ENCODE measurements at regions not wholly inside any gene's neighbourhood (a gene's known extent, or its start where the extent isn't known, plus 50 kb on each side); places are given as distances from the start of the nearest gene placed in this dataset.

DNA sequence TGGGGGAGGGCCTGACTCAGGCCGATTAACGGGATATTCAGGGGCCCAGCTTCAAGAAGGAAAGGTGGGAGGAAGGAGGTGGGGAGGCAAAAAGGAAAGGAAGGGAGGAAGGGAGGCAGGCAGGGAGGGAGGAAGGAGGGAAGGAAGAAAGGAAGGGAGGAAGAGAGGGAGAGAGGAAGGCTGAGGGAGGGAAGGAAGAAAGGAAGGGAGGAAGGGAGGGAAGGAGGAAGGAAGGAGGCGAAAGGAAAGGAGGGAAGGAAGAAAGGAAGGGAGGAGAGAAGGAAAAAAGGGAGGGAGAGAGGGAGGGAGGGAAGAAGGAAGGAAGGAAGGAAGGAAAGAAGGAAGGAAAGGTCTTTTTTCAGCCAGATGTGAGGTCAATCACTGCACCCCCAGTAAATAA is 85.3 kb downstream of the C1QL2 start:
- no peaks in the 10 kb centered on the region for H3K36me3 Mint-ChIP-seq (ENCODE audit: low read depth)
- no peaks in the 10 kb centered on the region; the same call in 1 of the 3 replicates for H3K9me3 Mint-ChIP-seq
- Histone ChIP-seq H3K4me3 (no peak overlapping the region), H3F3A (replicated peaks; ENCODE audit: low read depth) (no peaks in the 10 kb centered on the region), H3K27me3 (ENCODE audit: insufficient read depth) (no peaks in the 10 kb centered on the region), H4K20me1 (replicated peaks; ENCODE audit: insufficient read depth) (no peaks in the 10 kb centered on the region), H3K79me2 (replicated peaks; ENCODE audit: insufficient read depth) (no peaks in the 10 kb centered on the region), H3K4me1 (ENCODE audit: insufficient read depth) (peaks cover 17% of the 10 kb centered on the region), H2AFZ (no peak overlapping the region), H3K27ac (ENCODE audit: low read depth) (no peak overlapping the region), H3K9me2 (ENCODE audit: insufficient read depth) (no peaks in the 10 kb centered on the region), H3K36me3 (ENCODE audit: insufficient read depth) (no peaks in the 10 kb centered on the region), H3K4me2 (no peak overlapping the region)
- TF ChIP-seq EZH2 (IDR thresholded peaks at IDR 0.05; ENCODE audit: low read depth, unreplicated experiment) (no peak), EZH2phosphoT487 (IDR thresholded peaks at IDR 0.05; ENCODE audit: unreplicated experiment) (no peak), POLR2AphosphoS5 (IDR thresholded peaks at IDR 0.05; ENCODE audit: low read depth) (no peak), CREB1 (CRISPR knock-in tag; IDR thresholded peaks at IDR 0.05; ENCODE audit: low read depth) (no peak), STAT1 (IDR thresholded peaks at IDR 0.05; ENCODE audit: unreplicated experiment) (no peak), NANOG (IDR thresholded peaks at IDR 0.05; ENCODE audit: borderline replicate concordance) (no peak), JUNB (IDR thresholded peaks at IDR 0.05; ENCODE audit: unreplicated experiment) (no peak), ZNF331 (CRISPR knock-in tag; IDR thresholded peaks at IDR 0.05; ENCODE audit: low read depth) (no peak)
- TF ChIP-seq, protein P1, sequence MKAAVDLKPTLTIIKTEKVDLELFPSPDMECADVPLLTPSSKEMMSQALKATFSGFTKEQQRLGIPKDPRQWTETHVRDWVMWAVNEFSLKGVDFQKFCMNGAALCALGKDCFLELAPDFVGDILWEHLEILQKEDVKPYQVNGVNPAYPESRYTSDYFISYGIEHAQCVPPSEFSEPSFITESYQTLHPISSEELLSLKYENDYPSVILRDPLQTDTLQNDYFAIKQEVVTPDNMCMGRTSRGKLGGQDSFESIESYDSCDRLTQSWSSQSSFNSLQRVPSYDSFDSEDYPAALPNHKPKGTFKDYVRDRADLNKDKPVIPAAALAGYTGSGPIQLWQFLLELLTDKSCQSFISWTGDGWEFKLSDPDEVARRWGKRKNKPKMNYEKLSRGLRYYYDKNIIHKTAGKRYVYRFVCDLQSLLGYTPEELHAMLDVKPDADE (IDR thresholded peaks at IDR 0.05), result no peak
- TF ChIP-seq, protein P2, sequence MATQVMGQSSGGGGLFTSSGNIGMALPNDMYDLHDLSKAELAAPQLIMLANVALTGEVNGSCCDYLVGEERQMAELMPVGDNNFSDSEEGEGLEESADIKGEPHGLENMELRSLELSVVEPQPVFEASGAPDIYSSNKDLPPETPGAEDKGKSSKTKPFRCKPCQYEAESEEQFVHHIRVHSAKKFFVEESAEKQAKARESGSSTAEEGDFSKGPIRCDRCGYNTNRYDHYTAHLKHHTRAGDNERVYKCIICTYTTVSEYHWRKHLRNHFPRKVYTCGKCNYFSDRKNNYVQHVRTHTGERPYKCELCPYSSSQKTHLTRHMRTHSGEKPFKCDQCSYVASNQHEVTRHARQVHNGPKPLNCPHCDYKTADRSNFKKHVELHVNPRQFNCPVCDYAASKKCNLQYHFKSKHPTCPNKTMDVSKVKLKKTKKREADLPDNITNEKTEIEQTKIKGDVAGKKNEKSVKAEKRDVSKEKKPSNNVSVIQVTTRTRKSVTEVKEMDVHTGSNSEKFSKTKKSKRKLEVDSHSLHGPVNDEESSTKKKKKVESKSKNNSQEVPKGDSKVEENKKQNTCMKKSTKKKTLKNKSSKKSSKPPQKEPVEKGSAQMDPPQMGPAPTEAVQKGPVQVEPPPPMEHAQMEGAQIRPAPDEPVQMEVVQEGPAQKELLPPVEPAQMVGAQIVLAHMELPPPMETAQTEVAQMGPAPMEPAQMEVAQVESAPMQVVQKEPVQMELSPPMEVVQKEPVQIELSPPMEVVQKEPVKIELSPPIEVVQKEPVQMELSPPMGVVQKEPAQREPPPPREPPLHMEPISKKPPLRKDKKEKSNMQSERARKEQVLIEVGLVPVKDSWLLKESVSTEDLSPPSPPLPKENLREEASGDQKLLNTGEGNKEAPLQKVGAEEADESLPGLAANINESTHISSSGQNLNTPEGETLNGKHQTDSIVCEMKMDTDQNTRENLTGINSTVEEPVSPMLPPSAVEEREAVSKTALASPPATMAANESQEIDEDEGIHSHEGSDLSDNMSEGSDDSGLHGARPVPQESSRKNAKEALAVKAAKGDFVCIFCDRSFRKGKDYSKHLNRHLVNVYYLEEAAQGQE (IDR thresholded peaks at IDR 0.05; ENCODE audit: unreplicated experiment), result no peak
- TF ChIP-seq, protein P3, sequence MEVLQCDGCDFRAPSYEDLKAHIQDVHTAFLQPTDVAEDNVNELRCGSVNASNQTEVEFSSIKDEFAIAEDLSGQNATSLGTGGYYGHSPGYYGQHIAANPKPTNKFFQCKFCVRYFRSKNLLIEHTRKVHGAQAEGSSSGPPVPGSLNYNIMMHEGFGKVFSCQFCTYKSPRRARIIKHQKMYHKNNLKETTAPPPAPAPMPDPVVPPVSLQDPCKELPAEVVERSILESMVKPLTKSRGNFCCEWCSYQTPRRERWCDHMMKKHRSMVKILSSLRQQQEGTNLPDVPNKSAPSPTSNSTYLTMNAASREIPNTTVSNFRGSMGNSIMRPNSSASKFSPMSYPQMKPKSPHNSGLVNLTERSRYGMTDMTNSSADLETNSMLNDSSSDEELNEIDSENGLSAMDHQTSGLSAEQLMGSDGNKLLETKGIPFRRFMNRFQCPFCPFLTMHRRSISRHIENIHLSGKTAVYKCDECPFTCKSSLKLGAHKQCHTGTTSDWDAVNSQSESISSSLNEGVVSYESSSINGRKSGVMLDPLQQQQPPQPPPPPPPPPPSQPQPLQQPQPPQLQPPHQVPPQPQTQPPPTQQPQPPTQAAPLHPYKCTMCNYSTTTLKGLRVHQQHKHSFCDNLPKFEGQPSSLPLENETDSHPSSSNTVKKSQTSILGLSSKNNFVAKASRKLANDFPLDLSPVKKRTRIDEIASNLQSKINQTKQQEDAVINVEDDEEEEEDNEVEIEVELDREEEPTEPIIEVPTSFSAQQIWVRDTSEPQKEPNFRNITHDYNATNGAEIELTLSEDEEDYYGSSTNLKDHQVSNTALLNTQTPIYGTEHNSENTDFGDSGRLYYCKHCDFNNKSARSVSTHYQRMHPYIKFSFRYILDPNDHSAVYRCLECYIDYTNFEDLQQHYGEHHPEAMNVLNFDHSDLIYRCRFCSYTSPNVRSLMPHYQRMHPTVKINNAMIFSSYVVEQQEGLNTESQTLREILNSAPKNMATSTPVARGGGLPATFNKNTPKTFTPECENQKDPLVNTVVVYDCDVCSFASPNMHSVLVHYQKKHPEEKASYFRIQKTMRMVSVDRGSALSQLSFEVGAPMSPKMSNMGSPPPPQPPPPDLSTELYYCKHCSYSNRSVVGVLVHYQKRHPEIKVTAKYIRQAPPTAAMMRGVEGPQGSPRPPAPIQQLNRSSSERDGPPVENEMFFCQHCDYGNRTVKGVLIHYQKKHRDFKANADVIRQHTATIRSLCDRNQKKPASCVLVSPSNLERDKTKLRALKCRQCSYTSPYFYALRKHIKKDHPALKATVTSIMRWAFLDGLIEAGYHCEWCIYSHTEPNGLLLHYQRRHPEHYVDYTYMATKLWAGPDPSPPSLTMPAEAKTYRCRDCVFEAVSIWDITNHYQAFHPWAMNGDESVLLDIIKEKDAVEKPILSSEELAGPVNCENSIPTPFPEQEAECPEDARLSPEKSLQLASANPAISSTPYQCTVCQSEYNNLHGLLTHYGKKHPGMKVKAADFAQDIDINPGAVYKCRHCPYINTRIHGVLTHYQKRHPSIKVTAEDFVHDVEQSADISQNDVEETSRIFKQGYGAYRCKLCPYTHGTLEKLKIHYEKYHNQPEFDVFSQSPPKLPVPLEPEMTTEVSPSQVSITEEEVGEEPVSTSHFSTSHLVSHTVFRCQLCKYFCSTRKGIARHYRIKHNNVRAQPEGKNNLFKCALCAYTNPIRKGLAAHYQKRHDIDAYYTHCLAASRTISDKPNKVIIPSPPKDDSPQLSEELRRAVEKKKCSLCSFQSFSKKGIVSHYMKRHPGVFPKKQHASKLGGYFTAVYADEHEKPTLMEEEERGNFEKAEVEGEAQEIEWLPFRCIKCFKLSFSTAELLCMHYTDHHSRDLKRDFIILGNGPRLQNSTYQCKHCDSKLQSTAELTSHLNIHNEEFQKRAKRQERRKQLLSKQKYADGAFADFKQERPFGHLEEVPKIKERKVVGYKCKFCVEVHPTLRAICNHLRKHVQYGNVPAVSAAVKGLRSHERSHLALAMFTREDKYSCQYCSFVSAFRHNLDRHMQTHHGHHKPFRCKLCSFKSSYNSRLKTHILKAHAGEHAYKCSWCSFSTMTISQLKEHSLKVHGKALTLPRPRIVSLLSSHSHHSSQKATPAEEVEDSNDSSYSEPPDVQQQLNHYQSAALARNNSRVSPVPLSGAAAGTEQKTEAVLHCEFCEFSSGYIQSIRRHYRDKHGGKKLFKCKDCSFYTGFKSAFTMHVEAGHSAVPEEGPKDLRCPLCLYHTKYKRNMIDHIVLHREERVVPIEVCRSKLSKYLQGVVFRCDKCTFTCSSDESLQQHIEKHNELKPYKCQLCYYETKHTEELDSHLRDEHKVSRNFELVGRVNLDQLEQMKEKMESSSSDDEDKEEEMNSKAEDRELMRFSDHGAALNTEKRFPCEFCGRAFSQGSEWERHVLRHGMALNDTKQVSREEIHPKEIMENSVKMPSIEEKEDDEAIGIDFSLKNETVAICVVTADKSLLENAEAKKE (CRISPR knock-in tag; IDR thresholded peaks at IDR 0.05), result no peak
- TF ChIP-seq, protein P4, sequence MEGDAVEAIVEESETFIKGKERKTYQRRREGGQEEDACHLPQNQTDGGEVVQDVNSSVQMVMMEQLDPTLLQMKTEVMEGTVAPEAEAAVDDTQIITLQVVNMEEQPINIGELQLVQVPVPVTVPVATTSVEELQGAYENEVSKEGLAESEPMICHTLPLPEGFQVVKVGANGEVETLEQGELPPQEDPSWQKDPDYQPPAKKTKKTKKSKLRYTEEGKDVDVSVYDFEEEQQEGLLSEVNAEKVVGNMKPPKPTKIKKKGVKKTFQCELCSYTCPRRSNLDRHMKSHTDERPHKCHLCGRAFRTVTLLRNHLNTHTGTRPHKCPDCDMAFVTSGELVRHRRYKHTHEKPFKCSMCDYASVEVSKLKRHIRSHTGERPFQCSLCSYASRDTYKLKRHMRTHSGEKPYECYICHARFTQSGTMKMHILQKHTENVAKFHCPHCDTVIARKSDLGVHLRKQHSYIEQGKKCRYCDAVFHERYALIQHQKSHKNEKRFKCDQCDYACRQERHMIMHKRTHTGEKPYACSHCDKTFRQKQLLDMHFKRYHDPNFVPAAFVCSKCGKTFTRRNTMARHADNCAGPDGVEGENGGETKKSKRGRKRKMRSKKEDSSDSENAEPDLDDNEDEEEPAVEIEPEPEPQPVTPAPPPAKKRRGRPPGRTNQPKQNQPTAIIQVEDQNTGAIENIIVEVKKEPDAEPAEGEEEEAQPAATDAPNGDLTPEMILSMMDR (conservative IDR thresholded peaks at IDR 0.05; ENCODE audit: low read depth in 2 of 2), result no peak
- H3K27me3 Mint-ChIP-seq (ENCODE audit: insufficient read depth, low read depth, poor library complexity), result peaks cover 8% of the 10 kb centered on the region
- DNase-seq (ENCODE audit: low spot score) (no peak), ATAC-seq (no peak)
- no peaks in the 10 kb centered on the region; the same call in 2 of the 3 replicates for H3K4me1 Mint-ChIP-seq
- H3K27ac Mint-ChIP-seq, result no peak overlapping the region
- H3K4me3 Mint-ChIP-seq, result no peak overlapping the region

Data from GM23338 (cell line).